KMS-11 (cell line): ENCODE measurements at regions not wholly inside any gene's neighbourhood (a gene's known extent, or its start where the extent isn't known, plus 50 kb on each side); places are given as distances from the start of the nearest gene placed in this dataset.

Experiments
- H2AFZ ChIP-seq: fragments of 200-600 bp; sonication (generic); 2 replicates; pipeline ENCODE4 v1.6.1; 2016; ENCODE audit warnings: antibody characterized with exemption, mixed run types, low read depth
- H3K27ac ChIP-seq: fragments of 200-600 bp; sonication (generic); 2 replicates; pipeline ENCODE4 v1.6.1; 2016; ENCODE audit warnings: mild to moderate bottlenecking, mixed run types
- H3K27me3 ChIP-seq: fragments of 200-600 bp; sonication (generic); 2 replicates; pipeline ENCODE4 v1.6.1; 2017; ENCODE audit warnings: mild to moderate bottlenecking, low read depth, mixed run types, moderate library complexity; ENCODE audit not compliant: insufficient read depth
- H3K36me3 ChIP-seq: fragments of 200-600 bp; sonication (generic); 2 replicates; pipeline ENCODE4 v1.6.1; 2017; ENCODE audit warnings: mild to moderate bottlenecking, mixed run types; ENCODE audit not compliant: insufficient read depth
- H3K4me1 ChIP-seq: fragments of 200-600 bp; sonication (generic); 2 replicates; pipeline ENCODE4 v1.6.1; 2016; ENCODE audit warnings: mild to moderate bottlenecking, low read depth, mixed run types; ENCODE audit not compliant: poor library complexity, severe bottlenecking
- H3K4me2 ChIP-seq: fragments of 200-600 bp; sonication (generic); 2 replicates; pipeline ENCODE4 v1.7.0; 2016; ENCODE audit warnings: mild to moderate bottlenecking, mixed run types
- H3K4me3 ChIP-seq: fragments of 200-600 bp; sonication (generic); IDR thresholded peaks from 2 replicates; pipeline ENCODE4 v1.6.1; 2017; ENCODE audit warnings: low read depth, low read length, mixed read lengths; ENCODE audit not compliant: insufficient read depth
- H3K79me2 ChIP-seq: fragments of 200-600 bp; sonication (generic); 2 replicates; pipeline ENCODE4 v1.6.1; 2016; ENCODE audit warnings: low read depth, mixed run types; ENCODE audit not compliant: insufficient read depth
- H3K9ac ChIP-seq: fragments of 200-600 bp; sonication (generic); 2 replicates; pipeline ENCODE4 v1.6.1; 2016; ENCODE audit warnings: mild to moderate bottlenecking, mixed run types
- H4K20me1 ChIP-seq: fragments of 200-600 bp; sonication (generic); 2 replicates; pipeline ENCODE4 v1.6.1; 2016; ENCODE audit warnings: mild to moderate bottlenecking, mixed run types; ENCODE audit not compliant: insufficient read depth
- CTCF ChIP-seq: fragments of 200-600 bp; sonication (generic); conservative IDR thresholded peaks from 2 replicates; pipeline ENCODE4 v1.6.1; 2017; ENCODE audit warnings: low read depth, mild to moderate bottlenecking, antibody characterized with exemption, low read length, moderate library complexity, mixed read lengths

GRCh38 chr3:5729852-5730251 lies 542.3 kb downstream of the EDEM1 start:
- TF ChIP-seq CTCF, result no peak

GRCh38 chr3:5731100-5731499 lies 543.6 kb downstream of the EDEM1 start:
- no peak overlapping the region for H3K9ac ChIP-seq
- no peak overlapping the region for H3K4me3 ChIP-seq
- H3K4me1 ChIP-seq, result no peaks in the 10 kb centered on the region
- H3K27ac ChIP-seq, result no peak overlapping the region
- no peaks in the 10 kb centered on the region for H3K79me2 ChIP-seq
- TF ChIP-seq CTCF, result no peak
- H3K4me2 ChIP-seq, result no peak overlapping the region
- H4K20me1 ChIP-seq, result no peaks in the 10 kb centered on the region
- no peak overlapping the region for H2AFZ ChIP-seq
- no peaks in the 10 kb centered on the region for H3K27me3 ChIP-seq
- H3K36me3 ChIP-seq, result no peaks in the 10 kb centered on the region

More at GRCh38 chr3:5729852-5730251, 542.3 kb downstream of the EDEM1 start:
- Histone ChIP-seq H3K4me3 (no peak overlapping the region), H3K4me1 (no peaks in the 10 kb centered on the region), H3K79me2 (no peaks in the 10 kb centered on the region), H3K27ac (no peak overlapping the region), H2AFZ (no peak overlapping the region), H3K9ac (no peak overlapping the region), H3K4me2 (no peak overlapping the region), H4K20me1 (no peaks in the 10 kb centered on the region), H3K36me3 (no peaks in the 10 kb centered on the region), H3K27me3 (no peaks in the 10 kb centered on the region)

DNA sequence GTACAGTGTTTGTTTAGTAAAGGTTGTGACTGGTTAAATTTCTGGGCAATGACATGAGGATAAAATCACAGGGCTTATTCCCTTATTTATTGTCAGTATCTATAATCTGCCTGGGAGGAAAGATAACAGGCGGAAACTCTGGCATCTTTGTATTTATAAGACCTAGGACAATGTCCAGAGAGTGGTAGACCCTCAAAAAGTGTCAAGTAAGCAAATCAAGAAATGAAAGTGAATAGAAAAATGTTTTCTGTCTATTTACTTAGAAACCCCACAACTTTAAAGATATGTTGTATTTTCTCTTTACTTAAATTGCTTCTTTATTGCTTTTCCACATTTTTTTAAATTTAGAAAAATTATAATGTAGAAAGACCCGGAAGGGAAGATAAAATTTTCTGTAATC lies 544.6 kb downstream of the EDEM1 start:
- H3K4me3 ChIP-seq, result no peak overlapping the region
- H3K79me2 ChIP-seq, result no peaks in the 10 kb centered on the region
- no peak for TF ChIP-seq CTCF
- H2AFZ ChIP-seq, result no peak overlapping the region
- no peaks in the 10 kb centered on the region for H3K4me1 ChIP-seq
- H4K20me1 ChIP-seq, result no peaks in the 10 kb centered on the region
- no peak overlapping the region for H3K27ac ChIP-seq
- H3K9ac ChIP-seq, result no peak overlapping the region
- no peak overlapping the region for H3K4me2 ChIP-seq
- no peaks in the 10 kb centered on the region for H3K36me3 ChIP-seq
- no peaks in the 10 kb centered on the region for H3K27me3 ChIP-seq

GRCh38 chr3:5733995-5734394 lies 546.5 kb downstream of the EDEM1 start:
- Histone ChIP-seq H3K4me3 (no peak overlapping the region), H3K4me1 (no peaks in the 10 kb centered on the region), H3K9ac (no peak overlapping the region), H3K79me2 (no peaks in the 10 kb centered on the region), H3K36me3 (no peaks in the 10 kb centered on the region), H2AFZ (no peak overlapping the region), H3K27me3 (no peaks in the 10 kb centered on the region), H3K27ac (no peak overlapping the region), H4K20me1 (no peaks in the 10 kb centered on the region), H3K4me2 (no peak overlapping the region)
- TF ChIP-seq CTCF, result no peak
